Activated CD8-positive, alpha-beta T cell treated with anti-CD3 and anti-CD28 coated beads, Interleukin-2, amount 10 ng/mL, durations not matched to agents 7 days and 5 days (primary cell): ENCODE measurements at regions not wholly inside any gene's neighbourhood (a gene's known extent, or its start where the extent isn't known, plus 50 kb on each side); places are given as distances from the start of the nearest gene placed in this dataset.

Source experiments
- ATAC-seq: fragments of 150-1000 bp; cut with Tn5 transposase; one replicate; pipeline ENCODE4 v1.10.0; 2021; ENCODE audit warnings: moderate library complexity
- CTCF ChIA-PET: fragments of 350-600 bp; sonication (Branson Sonifier 250); formaldehyde crosslinking; loops from one replicate; lab custom pipeline; 2021; ENCODE audit warnings: antibody characterized with exemption; lab: Charles Lee
- POLR2A ChIA-PET: fragments of 350-600 bp; sonication (Branson Sonifier 250); formaldehyde crosslinking; loops from one replicate; lab custom pipeline; 2021; ENCODE audit warnings: antibody characterized with exemption; lab: Charles Lee
- DNase-seq: peaks from one replicate; pipeline ENCODE4 v3.0.0-alpha.2; 2020
- H3K27ac Mint-ChIP-seq: one replicate; pipeline ENCODE4 v1.8.0; 2021; ENCODE audit warnings: mild to moderate bottlenecking, mixed read lengths
- H3K27me3 Mint-ChIP-seq: one replicate; pipeline ENCODE4 v1.8.0; 2021; ENCODE audit warnings: low read depth, mixed read lengths
- H3K36me3 Mint-ChIP-seq: one replicate; pipeline ENCODE4 v1.8.0; 2021; ENCODE audit warnings: low read depth, mixed read lengths
- H3K4me1 Mint-ChIP-seq: one replicate; pipeline ENCODE4 v1.8.0; 2021; ENCODE audit warnings: low read depth, mixed read lengths
- H3K4me3 Mint-ChIP-seq: one replicate; pipeline ENCODE4 v1.8.0; 2021; ENCODE audit warnings: mild to moderate bottlenecking, mixed read lengths
- H3K9me3 Mint-ChIP-seq: one replicate; pipeline ENCODE4 v1.8.0; 2022; ENCODE audit warnings: mixed read lengths; ENCODE audit not compliant: insufficient read depth

DNA sequence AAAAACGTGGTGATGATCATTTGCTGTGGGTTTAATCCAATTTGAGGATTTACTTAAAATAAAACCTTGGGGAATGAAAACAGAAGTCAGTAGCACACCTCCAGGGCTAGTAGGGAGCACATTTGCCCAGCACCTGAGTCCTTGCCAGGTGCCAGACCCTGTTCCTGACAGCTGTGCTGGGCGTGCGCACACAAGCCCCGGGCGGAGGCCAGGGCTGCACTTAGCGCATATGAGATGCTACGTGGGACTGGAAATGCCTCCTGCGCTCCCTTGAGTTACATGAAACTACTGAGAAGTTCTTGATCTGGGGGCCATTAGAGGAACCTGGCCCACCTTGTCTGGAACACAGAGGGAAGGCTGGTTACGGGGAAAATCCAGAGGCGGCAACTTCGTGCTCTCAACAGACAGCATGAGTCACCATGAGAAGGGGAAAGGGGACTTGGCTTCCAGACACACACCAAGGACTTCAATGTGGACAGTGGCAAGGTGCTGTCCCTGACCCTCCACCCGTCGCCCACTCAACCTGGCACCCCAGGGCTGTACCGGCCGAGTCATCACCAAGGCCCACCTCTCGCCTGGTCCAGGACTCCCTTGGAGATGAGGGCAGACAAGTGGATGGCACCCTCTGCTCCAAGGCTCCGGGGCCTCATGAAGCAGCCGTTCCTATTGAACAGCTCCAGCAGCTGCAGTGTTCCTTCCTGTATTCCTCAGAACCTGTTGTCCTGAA is 1468.6 kb downstream of the BRD1 start:
- ChIA-PET CTCF (no interaction called here), POLR2A (no interaction called here)
- Mint-ChIP-seq H3K4me1 (no peaks in the 10 kb centered on the region), H3K27ac (no peak overlapping the region), H3K9me3 (no peaks in the 10 kb centered on the region), H3K36me3 (no peaks in the 10 kb centered on the region), H3K4me3 (no peak overlapping the region), H3K27me3 (no peaks in the 10 kb centered on the region)
- ATAC-seq (no peak), DNase-seq (no peak)

- Mint-ChIP-seq H3K4me3 (no peak overlapping the region), H3K9me3 (no peaks in the 10 kb centered on the region), H3K27ac (no peak overlapping the region), H3K27me3 (no peaks in the 10 kb centered on the region), H3K4me1 (no peaks in the 10 kb centered on the region), H3K36me3 (no peaks in the 10 kb centered on the region)
- no peak for DNase-seq
- POLR2A ChIA-PET, result no interaction called here
- ATAC-seq, result no peak
- CTCF ChIA-PET, result no interaction called here
Measured at GRCh38 chr22:48357961-48358360, 1469.7 kb downstream of the BRD1 start.

DNA sequence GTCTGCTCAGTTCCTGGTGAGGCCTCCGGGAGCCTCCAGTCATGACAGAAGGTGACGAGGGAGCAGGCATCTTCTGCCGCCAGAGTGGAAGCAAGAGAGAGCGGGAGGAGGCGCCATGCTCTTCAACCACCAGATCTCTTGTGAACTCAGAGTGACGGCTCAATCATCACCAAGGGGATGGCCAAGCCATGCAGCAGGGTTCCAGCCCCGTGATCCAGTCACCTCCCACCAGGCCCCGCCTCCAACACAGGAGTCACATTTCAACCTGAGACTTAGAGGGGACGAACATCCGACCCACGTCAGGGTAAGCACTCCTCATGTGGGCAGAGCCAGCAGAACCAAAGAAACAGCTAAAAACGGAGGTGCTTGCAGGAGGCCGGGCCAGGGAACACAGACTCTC is 1470.5 kb downstream of the BRD1 start:
- Mint-ChIP-seq H3K27me3 (no peaks in the 10 kb centered on the region), H3K36me3 (no peaks in the 10 kb centered on the region), H3K27ac (no peak overlapping the region), H3K9me3 (no peaks in the 10 kb centered on the region), H3K4me3 (no peak overlapping the region), H3K4me1 (no peaks in the 10 kb centered on the region)
- DNase-seq (no peak), ATAC-seq (no peak)
- CTCF ChIA-PET, result no interaction called here
- POLR2A ChIA-PET, result no interaction called here

DNA sequence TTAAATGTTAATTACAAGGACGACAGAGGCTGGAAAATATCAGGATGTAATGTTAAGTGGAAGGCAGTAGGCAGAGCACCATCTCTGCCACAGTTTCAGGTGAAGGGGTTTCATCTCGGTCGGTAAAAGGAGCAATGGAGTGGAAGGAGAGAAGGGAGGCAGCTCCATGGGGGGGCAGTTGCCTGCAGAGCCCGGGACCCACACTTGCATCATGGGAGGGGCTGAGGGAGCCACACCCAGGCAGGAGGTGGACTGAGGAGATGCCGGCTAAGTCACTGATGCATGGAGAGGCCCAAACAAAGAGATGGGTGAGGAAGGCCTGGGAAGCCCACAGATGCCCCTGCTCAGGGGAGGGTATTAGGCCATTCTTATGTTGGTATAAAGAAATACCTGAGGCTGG is 1470.9 kb downstream of the BRD1 start:
- ChIA-PET POLR2A (interaction anchor here (0.5 kb wide), 1 partner anchor 1103 kb away, joined by 3 read pairs; no protein-coding TSS in a partner anchor), CTCF (no interaction called here)
- Mint-ChIP-seq H3K4me3 (no peak overlapping the region), H3K27ac (no peak overlapping the region), H3K36me3 (no peaks in the 10 kb centered on the region), H3K9me3 (no peaks in the 10 kb centered on the region), H3K4me1 (no peaks in the 10 kb centered on the region), H3K27me3 (no peaks in the 10 kb centered on the region)
- ATAC-seq (no peak), DNase-seq (no peak)

- no peaks in the 10 kb centered on the region for H3K9me3 Mint-ChIP-seq
- CTCF ChIA-PET, result no interaction called here
- no peak overlapping the region for H3K4me3 Mint-ChIP-seq
- H3K27me3 Mint-ChIP-seq, result no peaks in the 10 kb centered on the region
- POLR2A ChIA-PET, result no interaction called here
- H3K27ac Mint-ChIP-seq, result no peak overlapping the region
- no peaks in the 10 kb centered on the region for H3K36me3 Mint-ChIP-seq
- no peak for ATAC-seq
- no peak for DNase-seq
- no peaks in the 10 kb centered on the region for H3K4me1 Mint-ChIP-seq
Measured at GRCh38 chr22:48354096-48354495, 1473.6 kb downstream of the BRD1 start.

DNA sequence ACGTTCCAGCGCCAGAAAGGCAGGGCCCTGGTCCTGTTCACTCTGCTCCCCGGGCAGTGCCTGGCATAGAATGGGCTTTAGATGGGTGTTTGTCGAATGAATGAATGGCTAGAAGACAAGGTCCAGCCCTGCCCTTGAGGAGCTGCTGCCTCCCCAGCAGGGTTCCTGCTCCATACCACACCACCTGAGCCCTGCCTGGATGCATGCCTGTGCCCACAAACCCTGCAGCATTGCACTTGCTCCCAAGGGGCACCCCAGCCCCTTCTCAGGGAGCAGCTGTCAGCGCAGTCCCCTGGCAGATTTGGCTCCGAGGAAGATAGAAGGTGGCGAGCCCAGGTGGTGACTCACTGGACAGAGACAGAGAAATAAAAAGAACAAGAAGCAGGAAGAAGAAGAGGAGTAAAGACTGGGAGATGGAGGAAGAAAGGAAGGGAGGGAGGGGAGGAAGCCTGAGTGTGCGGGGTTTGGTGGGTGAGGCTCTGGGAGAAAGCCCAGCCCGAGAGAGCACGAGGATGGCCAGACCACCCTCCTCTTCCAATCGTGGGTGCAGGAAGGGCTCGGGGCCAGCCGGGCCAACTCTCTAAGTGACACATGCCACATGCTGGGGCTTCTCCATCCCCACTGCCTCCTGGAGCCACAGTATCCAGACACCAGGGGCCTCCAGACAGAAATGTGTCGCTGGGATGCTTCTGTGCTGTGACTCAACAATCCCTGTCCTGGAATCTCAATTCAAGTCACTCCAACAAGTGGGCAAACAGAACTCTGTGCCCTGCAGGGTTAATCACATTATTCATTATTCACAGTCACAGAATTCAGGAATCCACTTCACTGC is 1474.3 kb downstream of the BRD1 start:
- Mint-ChIP-seq H3K27me3 (no peaks in the 10 kb centered on the region), H3K4me1 (no peaks in the 10 kb centered on the region), H3K27ac (no peak overlapping the region), H3K9me3 (no peaks in the 10 kb centered on the region), H3K36me3 (no peaks in the 10 kb centered on the region), H3K4me3 (no peak overlapping the region)
- ATAC-seq (no peak), DNase-seq (no peak)
- ChIA-PET CTCF (no interaction called here), POLR2A (no interaction called here)

DNA sequence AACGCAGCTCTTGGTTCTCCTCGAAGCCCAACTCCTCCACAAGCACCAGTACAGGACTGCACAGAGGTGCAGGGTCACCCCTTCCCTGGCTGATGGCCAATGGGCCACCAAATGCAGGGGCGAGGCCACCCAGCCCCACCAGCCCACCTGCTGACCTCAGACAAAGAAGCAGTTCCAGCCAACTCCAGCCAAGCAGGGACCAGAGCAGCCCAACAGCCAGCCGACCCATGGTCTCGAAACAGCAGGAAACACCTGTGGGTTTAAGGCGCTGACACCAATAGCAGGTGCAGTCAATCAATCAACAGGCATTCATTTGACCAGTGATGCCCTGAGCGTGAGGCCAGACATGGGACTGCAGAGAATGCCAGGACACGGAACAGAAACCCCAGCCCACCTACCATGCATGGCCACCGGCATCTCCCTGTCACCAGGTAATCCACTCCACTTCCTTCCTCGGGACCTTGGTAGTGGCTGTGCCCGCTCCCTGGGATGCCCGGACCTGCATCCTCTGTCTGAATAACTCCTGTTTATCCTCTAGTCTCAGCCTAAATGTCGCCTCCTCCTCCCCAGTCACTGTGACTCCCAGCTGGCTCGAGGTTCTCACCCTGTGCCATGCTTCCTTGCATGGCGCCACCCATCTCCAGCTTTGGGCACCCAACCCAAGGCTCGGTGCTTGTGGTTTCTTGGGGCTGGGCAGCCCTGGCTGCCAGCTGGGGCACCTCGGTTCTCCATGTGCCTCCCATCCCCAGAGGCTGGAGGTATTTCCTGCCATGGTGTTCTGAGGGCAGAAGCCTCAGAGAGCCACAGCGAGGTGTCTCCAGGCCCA is 1475.4 kb downstream of the BRD1 start:
- POLR2A ChIA-PET, result no interaction called here
- no peak overlapping the region for H3K4me3 Mint-ChIP-seq

DNA sequence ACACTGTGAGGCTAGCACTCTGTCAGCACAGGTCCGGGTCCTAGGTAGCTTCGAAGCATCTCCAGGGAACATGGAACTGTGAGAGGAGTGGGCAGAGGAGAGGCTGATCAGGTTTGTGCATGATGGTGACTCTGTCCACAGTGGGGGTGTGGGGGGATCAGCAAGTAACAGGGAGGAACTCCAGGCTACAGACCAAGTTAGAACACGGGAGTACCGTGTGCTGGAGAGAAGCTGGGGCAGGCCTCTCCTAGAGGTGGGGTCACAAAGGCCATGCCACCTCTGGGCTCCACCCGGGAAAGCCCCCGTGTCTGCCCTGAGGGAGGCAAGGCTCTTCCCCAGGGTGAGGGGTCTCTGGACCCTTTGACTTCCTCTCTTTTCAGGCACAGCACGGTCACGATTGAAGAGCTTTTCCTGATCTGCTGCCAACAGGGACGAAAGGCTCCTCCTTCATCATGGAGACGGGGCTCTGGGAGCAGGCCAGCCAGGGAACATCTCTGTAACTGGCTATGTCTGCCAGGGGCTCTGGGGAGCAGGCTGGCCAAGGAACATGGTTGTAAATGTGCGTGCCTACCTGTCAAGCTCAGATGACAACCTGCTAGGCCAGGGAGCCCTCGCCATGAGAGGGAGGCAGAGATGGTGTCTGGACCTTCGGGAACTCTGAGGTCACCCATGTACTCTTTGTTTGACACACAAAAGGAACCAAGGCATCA is 1476.1 kb downstream of the BRD1 start:
- Mint-ChIP-seq H3K27ac (no peak overlapping the region), H3K36me3 (no peaks in the 10 kb centered on the region), H3K4me3 (no peak overlapping the region), H3K4me1 (no peaks in the 10 kb centered on the region), H3K27me3 (no peaks in the 10 kb centered on the region), H3K9me3 (no peaks in the 10 kb centered on the region)
- POLR2A ChIA-PET, result no interaction called here
- ATAC-seq (no peak), DNase-seq (no peak)
- CTCF ChIA-PET, result no interaction called here

More for the DNA sequence above, 1475.4 kb downstream of the BRD1 start:
- ATAC-seq, result no peak
- CTCF ChIA-PET, result no interaction called here
- Mint-ChIP-seq H3K9me3 (no peaks in the 10 kb centered on the region), H3K27ac (no peak overlapping the region), H3K4me1 (no peaks in the 10 kb centered on the region), H3K27me3 (no peaks in the 10 kb centered on the region), H3K36me3 (no peaks in the 10 kb centered on the region)
- DNase-seq, result no peak

- no peaks in the 10 kb centered on the region for H3K27me3 Mint-ChIP-seq
- H3K9me3 Mint-ChIP-seq, result no peaks in the 10 kb centered on the region
- no peak overlapping the region for H3K27ac Mint-ChIP-seq
- H3K4me1 Mint-ChIP-seq, result no peaks in the 10 kb centered on the region
- DNase-seq (no peak), ATAC-seq (no peak)
- CTCF ChIA-PET, result no interaction called here
- H3K36me3 Mint-ChIP-seq, result no peaks in the 10 kb centered on the region
- POLR2A ChIA-PET, result no interaction called here
- H3K4me3 Mint-ChIP-seq, result no peak overlapping the region
Measured at GRCh38 chr22:48350456-48350855, 1477.2 kb downstream of the BRD1 start.

DNA sequence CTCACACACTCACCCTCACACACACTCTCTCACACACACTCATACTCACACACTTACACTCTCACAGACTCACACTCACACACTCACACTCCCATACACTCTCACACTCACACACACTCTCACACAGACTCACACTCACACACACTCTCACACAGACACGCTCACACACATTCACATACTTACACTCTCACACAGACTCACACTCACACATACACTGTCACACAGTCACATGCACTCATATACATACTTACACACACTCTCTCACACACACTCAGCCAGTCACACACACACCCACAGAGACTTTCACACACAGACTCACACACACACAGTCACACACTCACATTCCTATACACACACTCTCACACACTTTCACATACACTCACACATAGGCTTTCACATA is 1478.8 kb downstream of the BRD1 start:
- no peak for DNase-seq
- no peak overlapping the region for H3K4me3 Mint-ChIP-seq
- ATAC-seq, result no peak
- no peaks in the 10 kb centered on the region for H3K27me3 Mint-ChIP-seq
- no peaks in the 10 kb centered on the region for H3K9me3 Mint-ChIP-seq
- no peaks in the 10 kb centered on the region for H3K36me3 Mint-ChIP-seq
- no peaks in the 10 kb centered on the region for H3K4me1 Mint-ChIP-seq
- ChIA-PET CTCF (no interaction called here), POLR2A (no interaction called here)
- no peak overlapping the region for H3K27ac Mint-ChIP-seq

DNA sequence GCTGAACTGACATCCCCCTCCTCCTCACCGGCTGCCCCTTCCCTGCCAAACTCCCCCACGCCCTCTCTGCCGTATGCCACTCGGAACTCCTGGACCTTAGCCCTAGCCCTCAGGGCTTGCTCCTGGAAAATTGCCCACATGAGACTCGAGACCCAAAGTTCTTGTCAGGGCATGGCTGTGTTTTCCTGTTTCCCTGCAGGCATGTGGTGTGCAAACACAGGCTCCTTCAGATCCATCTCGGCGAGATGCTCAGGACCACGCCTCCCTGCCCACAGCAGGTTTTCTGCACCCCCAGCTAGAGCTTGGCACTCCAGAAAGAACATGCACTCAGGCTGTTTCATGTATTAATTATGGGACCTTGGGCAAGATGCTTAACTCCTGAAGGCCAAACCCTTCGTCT is 1480.4 kb downstream of the BRD1 start:
- H3K4me3 Mint-ChIP-seq, result no peak overlapping the region
- no peaks in the 10 kb centered on the region for H3K4me1 Mint-ChIP-seq
- no peak for DNase-seq
- no peaks in the 10 kb centered on the region for H3K36me3 Mint-ChIP-seq
- no peak overlapping the region for H3K27ac Mint-ChIP-seq
- CTCF ChIA-PET, result no interaction called here
- ATAC-seq, result no peak
- POLR2A ChIA-PET, result no interaction called here
- H3K27me3 Mint-ChIP-seq, result no peaks in the 10 kb centered on the region
- H3K9me3 Mint-ChIP-seq, result no peaks in the 10 kb centered on the region
